ENCODE measurements at regions not wholly inside any gene's neighbourhood (a gene's known extent, or its start where the extent isn't known, plus 50 kb on each side); places are given as distances from the start of the nearest gene placed in this dataset.

DNA sequence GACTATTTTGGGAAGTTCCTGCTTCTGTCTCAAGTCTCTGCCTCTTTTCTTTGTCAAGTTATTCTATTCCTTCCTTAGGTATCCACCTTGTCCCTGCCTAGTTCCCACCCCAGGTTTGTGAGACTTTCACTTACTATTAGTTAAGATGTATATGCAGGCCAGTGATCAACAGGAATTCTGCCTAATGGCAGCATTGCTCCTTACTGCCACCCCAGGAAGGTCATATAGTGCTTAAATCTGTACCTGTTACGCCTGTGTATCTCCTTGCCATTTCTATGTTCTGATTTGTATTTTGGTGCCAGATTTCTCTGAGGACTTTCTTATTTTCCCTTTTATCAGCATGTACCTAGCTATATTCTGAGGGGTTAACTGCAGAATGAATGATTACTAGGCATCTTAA, 746.0 kb upstream of the TMEFF2 start (continued):
- TF ChIP-seq, protein P1, sequence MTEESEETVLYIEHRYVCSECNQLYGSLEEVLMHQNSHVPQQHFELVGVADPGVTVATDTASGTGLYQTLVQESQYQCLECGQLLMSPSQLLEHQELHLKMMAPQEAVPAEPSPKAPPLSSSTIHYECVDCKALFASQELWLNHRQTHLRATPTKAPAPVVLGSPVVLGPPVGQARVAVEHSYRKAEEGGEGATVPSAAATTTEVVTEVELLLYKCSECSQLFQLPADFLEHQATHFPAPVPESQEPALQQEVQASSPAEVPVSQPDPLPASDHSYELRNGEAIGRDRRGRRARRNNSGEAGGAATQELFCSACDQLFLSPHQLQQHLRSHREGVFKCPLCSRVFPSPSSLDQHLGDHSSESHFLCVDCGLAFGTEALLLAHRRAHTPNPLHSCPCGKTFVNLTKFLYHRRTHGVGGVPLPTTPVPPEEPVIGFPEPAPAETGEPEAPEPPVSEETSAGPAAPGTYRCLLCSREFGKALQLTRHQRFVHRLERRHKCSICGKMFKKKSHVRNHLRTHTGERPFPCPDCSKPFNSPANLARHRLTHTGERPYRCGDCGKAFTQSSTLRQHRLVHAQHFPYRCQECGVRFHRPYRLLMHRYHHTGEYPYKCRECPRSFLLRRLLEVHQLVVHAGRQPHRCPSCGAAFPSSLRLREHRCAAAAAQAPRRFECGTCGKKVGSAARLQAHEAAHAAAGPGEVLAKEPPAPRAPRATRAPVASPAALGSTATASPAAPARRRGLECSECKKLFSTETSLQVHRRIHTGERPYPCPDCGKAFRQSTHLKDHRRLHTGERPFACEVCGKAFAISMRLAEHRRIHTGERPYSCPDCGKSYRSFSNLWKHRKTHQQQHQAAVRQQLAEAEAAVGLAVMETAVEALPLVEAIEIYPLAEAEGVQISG (CRISPR knock-in tag; IDR thresholded peaks at IDR 0.05), result no peak

DNA sequence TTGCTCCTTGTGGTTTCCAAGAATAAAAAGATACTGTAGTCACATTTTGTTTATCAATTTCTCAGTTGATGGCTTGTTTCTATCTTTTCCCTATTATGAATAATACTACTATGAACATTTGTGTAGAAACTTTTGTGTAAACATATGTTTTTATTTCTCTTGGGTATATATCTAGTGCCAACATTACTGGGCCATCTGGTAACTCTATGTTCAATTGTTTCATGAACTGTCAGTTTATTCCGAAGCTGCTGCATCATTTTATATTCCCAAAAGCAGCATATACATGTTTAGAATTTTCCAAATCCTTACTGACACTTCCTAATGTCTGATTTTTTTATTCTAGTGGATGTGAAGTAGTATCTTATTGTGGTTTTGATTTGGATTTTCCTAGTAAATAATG, 737.6 kb upstream of the TMEFF2 start:
- 0% methylated on average over 1 of the region's 1 CpG for WGBS (ENCODE audit: low lambda C conversion rate)
- H3K4me3 ChIP-seq (replicated peaks in 1 of 3; ENCODE audit: insufficient read depth in 1 of 3, low read depth in 2 of 3, low read length in 3 of 3), result no peak overlapping the region
- ATAC-seq (no peak), FAIRE-seq (no peak), DNase-seq (ENCODE audit: low spot score) (no peak)
- H3K9ac ChIP-seq (ENCODE audit: insufficient read depth, low read depth, low read length), result no peak overlapping the region
- H3K27me3 ChIP-seq (ENCODE audit: control insufficient read depth in 1 of 2, insufficient read depth in 2 of 2, low read length in 2 of 2), result no peaks in the 10 kb centered on the region; a peak in 1 of 5 replicates
- H3K4me2 ChIP-seq (ENCODE audit: low read depth, low read length), result no peak overlapping the region
- no peaks in the 10 kb centered on the region for H3K79me2 ChIP-seq (ENCODE audit: insufficient read depth, low read length)
- CTCF ChIA-PET (ENCODE audit: low intra/inter-chr PET ratio, low total read pairs), result no interaction called here
- H3K27ac ChIP-seq (ENCODE audit: extremely low read length, insufficient read depth, low read length), result no peak overlapping the region
- intact Hi-C loops (cut with micrococcal nuclease; ENCODE audit: unreplicated experiment) (loop anchor here (10.0 kb wide), 1 partner anchor 388 kb away; no protein-coding TSS in a partner anchor), in situ Hi-C loops (cut with HindIII; ENCODE audit: extremely low pct_ligation_motif_present, low pct_unique_long_range_greater_than_20kb) (no loop called here)
- no peaks in the 10 kb centered on the region for H4K20me1 ChIP-seq (ENCODE audit: insufficient read depth, low read length)
- no TSS peak for BruUV-seq (replicated peaks)
- no peaks in the 10 kb centered on the region for H3K9me3 ChIP-seq (ENCODE audit: low read length)
- POLR2A ChIA-PET, result no interaction called here
- no peaks in the 10 kb centered on the region for H3K36me3 ChIP-seq (replicated peaks in 1 of 2; ENCODE audit: control insufficient read depth in 1 of 2, insufficient read depth in 2 of 2, low read length in 2 of 2)
- H2AFZ ChIP-seq (ENCODE audit: low read length), result no peak overlapping the region
- no peaks in the 10 kb centered on the region for H3K4me1 ChIP-seq (ENCODE audit: insufficient read depth, low read length)
- TF ChIP-seq ZNF557 (CRISPR knock-in tag; IDR thresholded peaks at IDR 0.05) (no peak), ZNF367 (CRISPR knock-in tag; IDR thresholded peaks at IDR 0.05; ENCODE audit: borderline replicate concordance) (no peak), SRSF9 (IDR thresholded peaks at IDR 0.05; ENCODE audit: borderline replicate concordance, insufficient read depth, low read depth, low read length, poor library complexity, severe bottlenecking) (no peak), JARID2 (CRISPR knock-in tag; IDR thresholded peaks at IDR 0.05; ENCODE audit: insufficient replicate concordance) (no peak), ZNF446 (CRISPR knock-in tag; IDR thresholded peaks at IDR 0.05) (no peak), KLF15 (CRISPR knock-in tag; IDR thresholded peaks at IDR 0.05; ENCODE audit: borderline replicate concordance) (no peak), AGO1 (IDR thresholded peaks at IDR 0.05; ENCODE audit: low read depth, low read length, poor library complexity, severe bottlenecking) (no peak), ARNT (IDR thresholded peaks at IDR 0.05) (no peak), ZNF703 (CRISPR knock-in tag; IDR thresholded peaks at IDR 0.05; ENCODE audit: borderline replicate concordance) (no peak), ZNF207 (IDR thresholded peaks at IDR 0.05; ENCODE audit: borderline replicate concordance) (no peak), GATA4 (IDR thresholded peaks at IDR 0.05; ENCODE audit: borderline replicate concordance, low read depth) (no peak)
- TF ChIP-seq, protein P2, sequence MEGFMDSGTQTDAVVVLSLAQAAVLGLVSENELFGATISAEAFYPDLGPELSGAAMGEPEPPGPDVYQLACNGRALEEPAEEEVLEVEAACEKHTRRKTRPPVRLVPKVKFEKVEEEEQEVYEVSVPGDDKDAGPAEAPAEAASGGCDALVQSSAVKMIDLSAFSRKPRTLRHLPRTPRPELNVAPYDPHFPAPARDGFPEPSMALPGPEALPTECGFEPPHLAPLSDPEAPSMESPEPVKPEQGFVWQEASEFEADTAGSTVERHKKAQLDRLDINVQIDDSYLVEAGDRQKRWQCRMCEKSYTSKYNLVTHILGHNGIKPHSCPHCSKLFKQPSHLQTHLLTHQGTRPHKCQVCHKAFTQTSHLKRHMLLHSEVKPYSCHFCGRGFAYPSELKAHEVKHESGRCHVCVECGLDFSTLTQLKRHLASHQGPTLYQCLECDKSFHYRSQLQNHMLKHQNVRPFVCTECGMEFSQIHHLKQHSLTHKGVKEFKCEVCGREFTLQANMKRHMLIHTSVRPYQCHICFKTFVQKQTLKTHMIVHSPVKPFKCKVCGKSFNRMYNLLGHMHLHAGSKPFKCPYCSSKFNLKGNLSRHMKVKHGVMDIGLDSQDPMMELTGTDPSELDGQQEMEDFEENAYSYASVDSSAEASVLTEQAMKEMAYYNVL (CRISPR knock-in tag; IDR thresholded peaks at IDR 0.05; ENCODE audit: borderline replicate concordance), result no peak
- TF ChIP-seq, protein P3, sequence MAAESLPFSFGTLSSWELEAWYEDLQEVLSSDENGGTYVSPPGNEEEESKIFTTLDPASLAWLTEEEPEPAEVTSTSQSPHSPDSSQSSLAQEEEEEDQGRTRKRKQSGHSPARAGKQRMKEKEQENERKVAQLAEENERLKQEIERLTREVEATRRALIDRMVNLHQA (CRISPR knock-in tag; IDR thresholded peaks at IDR 0.05), result no peak
- TF ChIP-seq, protein P4, sequence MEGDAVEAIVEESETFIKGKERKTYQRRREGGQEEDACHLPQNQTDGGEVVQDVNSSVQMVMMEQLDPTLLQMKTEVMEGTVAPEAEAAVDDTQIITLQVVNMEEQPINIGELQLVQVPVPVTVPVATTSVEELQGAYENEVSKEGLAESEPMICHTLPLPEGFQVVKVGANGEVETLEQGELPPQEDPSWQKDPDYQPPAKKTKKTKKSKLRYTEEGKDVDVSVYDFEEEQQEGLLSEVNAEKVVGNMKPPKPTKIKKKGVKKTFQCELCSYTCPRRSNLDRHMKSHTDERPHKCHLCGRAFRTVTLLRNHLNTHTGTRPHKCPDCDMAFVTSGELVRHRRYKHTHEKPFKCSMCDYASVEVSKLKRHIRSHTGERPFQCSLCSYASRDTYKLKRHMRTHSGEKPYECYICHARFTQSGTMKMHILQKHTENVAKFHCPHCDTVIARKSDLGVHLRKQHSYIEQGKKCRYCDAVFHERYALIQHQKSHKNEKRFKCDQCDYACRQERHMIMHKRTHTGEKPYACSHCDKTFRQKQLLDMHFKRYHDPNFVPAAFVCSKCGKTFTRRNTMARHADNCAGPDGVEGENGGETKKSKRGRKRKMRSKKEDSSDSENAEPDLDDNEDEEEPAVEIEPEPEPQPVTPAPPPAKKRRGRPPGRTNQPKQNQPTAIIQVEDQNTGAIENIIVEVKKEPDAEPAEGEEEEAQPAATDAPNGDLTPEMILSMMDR (CRISPR knock-in tag; IDR thresholded peaks at IDR 0.05), result no peak
